Dedifferentiated amniotic fluid mesenchymal stem cell (primary cell): ENCODE measurements at regions not wholly inside any gene's neighbourhood (a gene's known extent, or its start where the extent isn't known, plus 50 kb on each side); places are given as distances from the start of the nearest gene placed in this dataset.
A peak's percentile ranks its signal among the peaks of the same experiment; 100 is the strongest.
"Not testable (repeated sequence)": the region's sequence is repeated elsewhere in the genome, so short reads cannot be mapped to it uniquely, and the experiment has no call there.

Experiments
- DNase-seq: peaks from one replicate; pipeline ENCODE4 v3.0.0-alpha.2; 2016; ENCODE audit errors: extremely low spot score

GRCh38 chr4:83213640-83214039 is 71.0 kb downstream of the COQ2 start:
- no peak for DNase-seq

GRCh38 chr4:83212041-83212851 is 72.4 kb downstream of the COQ2 start:
- no peak for DNase-seq

GRCh38 chr4:83209419-83209818 is 75.2 kb downstream of the COQ2 start:
- DNase-seq: no peak

- DNase-seq: peak; percentile 26
These were observed 75.9 kb downstream of the COQ2 start for GRCh38 chr4:83208371-83209365.

- DNase-seq: no peak
These were observed 77.0 kb downstream of the COQ2 start for GRCh38 chr4:83207497-83208101.

- no peak for DNase-seq
These were observed 78.8 kb downstream of the COQ2 start for GRCh38 chr4:83205760-83206159.

GRCh38 chr4:83204731-83205130 is 79.9 kb downstream of the COQ2 start:
- no peak for DNase-seq

- DNase-seq: no peak
These were observed 82.8 kb downstream of the COQ2 start for GRCh38 chr4:83201761-83202160.

- DNase-seq: no peak
These were observed 83.2 kb upstream of the PLAC8 start for GRCh38 chr4:83197555-83198235.

GRCh38 chr4:83196921-83197320 is 82.4 kb upstream of the PLAC8 start:
- DNase-seq: no peak

- DNase-seq: no peak
These were observed 80.7 kb upstream of the PLAC8 start for GRCh38 chr4:83195269-83195668.

GRCh38 chr4:83194588-83194987 is 80.1 kb upstream of the PLAC8 start:
- not testable (repeated sequence) for DNase-seq

GRCh38 chr4:83192634-83193033 is 78.1 kb upstream of the PLAC8 start:
- no peak for DNase-seq

GRCh38 chr4:83191026-83191425 is 76.5 kb upstream of the PLAC8 start:
- DNase-seq: no peak

GRCh38 chr4:83189631-83190136 is 75.2 kb upstream of the PLAC8 start:
- DNase-seq: no peak

GRCh38 chr4:83180431-83180968 is 66.0 kb upstream of the PLAC8 start:
- no peak for DNase-seq

GRCh38 chr4:83179205-83179604 is 64.7 kb upstream of the PLAC8 start:
- no peak for DNase-seq

GRCh38 chr4:83178029-83178428 is 63.5 kb upstream of the PLAC8 start:
- DNase-seq: no peak

GRCh38 chr4:83177182-83177581 is 62.7 kb upstream of the PLAC8 start:
- DNase-seq: no peak

- no peak for DNase-seq
These were observed 60.4 kb upstream of the PLAC8 start for GRCh38 chr4:83174844-83175414.

- no peak for DNase-seq
These were observed 57.8 kb upstream of the PLAC8 start for GRCh38 chr4:83172371-83172770.
